ENCODE measurements at regions not wholly inside any gene's neighbourhood (a gene's known extent, or its start where the extent isn't known, plus 50 kb on each side); places are given as distances from the start of the nearest gene placed in this dataset.
A peak's percentile ranks its signal among the peaks of the same experiment; 100 is the strongest.

DNA sequence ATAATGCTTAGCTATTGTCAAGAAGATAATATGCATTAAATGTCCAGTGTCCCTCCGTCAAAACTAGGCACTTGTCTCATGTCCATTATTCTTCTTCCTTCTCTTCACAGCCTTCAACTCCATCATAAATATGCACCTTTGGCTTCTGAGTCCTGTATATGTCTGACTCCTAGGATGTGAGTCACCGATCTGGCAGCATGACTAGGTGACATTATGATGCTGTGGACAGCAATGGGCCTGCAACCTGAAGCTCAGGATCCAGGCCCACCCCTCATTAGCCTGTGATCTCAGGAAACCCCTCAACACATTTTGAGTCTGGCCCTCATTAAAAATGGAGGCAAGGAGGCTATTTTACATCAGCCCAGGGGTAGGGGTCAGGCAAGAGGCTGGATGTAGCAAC lies 362.5 kb upstream of the ZMIZ1 start:
- TF ChIP-seq CREB1 (IDR thresholded peaks at IDR 0.05; ENCODE audit: low read depth) (no peak), TEAD4 (IDR thresholded peaks at IDR 0.05) (no peak), EGR1 (IDR thresholded peaks at IDR 0.05) (no peak), ZBTB7A (IDR thresholded peaks at IDR 0.05; ENCODE audit: low read depth) (no peak), EP300 (IDR thresholded peaks at IDR 0.05; ENCODE audit: borderline replicate concordance) (no peak), RAD21 (IDR thresholded peaks at IDR 0.05; ENCODE audit: low read depth) (no peak), TAF1 (IDR thresholded peaks at IDR 0.05; ENCODE audit: low read depth) (no peak), CEBPB (IDR thresholded peaks at IDR 0.05) (no peak), NFIC (IDR thresholded peaks at IDR 0.05) (no peak), YY1 (IDR thresholded peaks at IDR 0.05; ENCODE audit: low read depth) (no peak)
- TF ChIP-seq, protein P1, sequence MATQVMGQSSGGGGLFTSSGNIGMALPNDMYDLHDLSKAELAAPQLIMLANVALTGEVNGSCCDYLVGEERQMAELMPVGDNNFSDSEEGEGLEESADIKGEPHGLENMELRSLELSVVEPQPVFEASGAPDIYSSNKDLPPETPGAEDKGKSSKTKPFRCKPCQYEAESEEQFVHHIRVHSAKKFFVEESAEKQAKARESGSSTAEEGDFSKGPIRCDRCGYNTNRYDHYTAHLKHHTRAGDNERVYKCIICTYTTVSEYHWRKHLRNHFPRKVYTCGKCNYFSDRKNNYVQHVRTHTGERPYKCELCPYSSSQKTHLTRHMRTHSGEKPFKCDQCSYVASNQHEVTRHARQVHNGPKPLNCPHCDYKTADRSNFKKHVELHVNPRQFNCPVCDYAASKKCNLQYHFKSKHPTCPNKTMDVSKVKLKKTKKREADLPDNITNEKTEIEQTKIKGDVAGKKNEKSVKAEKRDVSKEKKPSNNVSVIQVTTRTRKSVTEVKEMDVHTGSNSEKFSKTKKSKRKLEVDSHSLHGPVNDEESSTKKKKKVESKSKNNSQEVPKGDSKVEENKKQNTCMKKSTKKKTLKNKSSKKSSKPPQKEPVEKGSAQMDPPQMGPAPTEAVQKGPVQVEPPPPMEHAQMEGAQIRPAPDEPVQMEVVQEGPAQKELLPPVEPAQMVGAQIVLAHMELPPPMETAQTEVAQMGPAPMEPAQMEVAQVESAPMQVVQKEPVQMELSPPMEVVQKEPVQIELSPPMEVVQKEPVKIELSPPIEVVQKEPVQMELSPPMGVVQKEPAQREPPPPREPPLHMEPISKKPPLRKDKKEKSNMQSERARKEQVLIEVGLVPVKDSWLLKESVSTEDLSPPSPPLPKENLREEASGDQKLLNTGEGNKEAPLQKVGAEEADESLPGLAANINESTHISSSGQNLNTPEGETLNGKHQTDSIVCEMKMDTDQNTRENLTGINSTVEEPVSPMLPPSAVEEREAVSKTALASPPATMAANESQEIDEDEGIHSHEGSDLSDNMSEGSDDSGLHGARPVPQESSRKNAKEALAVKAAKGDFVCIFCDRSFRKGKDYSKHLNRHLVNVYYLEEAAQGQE (IDR thresholded peaks at IDR 0.05; ENCODE audit: low read depth), result no peak
- TF ChIP-seq, protein P2, sequence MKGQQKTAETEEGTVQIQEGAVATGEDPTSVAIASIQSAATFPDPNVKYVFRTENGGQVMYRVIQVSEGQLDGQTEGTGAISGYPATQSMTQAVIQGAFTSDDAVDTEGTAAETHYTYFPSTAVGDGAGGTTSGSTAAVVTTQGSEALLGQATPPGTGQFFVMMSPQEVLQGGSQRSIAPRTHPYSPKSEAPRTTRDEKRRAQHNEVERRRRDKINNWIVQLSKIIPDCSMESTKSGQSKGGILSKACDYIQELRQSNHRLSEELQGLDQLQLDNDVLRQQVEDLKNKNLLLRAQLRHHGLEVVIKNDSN (IDR thresholded peaks at IDR 0.05), result no peak
- TF ChIP-seq, protein P3, sequence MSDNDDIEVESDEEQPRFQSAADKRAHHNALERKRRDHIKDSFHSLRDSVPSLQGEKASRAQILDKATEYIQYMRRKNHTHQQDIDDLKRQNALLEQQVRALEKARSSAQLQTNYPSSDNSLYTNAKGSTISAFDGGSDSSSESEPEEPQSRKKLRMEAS (IDR thresholded peaks at IDR 0.05), result no peak

DNA sequence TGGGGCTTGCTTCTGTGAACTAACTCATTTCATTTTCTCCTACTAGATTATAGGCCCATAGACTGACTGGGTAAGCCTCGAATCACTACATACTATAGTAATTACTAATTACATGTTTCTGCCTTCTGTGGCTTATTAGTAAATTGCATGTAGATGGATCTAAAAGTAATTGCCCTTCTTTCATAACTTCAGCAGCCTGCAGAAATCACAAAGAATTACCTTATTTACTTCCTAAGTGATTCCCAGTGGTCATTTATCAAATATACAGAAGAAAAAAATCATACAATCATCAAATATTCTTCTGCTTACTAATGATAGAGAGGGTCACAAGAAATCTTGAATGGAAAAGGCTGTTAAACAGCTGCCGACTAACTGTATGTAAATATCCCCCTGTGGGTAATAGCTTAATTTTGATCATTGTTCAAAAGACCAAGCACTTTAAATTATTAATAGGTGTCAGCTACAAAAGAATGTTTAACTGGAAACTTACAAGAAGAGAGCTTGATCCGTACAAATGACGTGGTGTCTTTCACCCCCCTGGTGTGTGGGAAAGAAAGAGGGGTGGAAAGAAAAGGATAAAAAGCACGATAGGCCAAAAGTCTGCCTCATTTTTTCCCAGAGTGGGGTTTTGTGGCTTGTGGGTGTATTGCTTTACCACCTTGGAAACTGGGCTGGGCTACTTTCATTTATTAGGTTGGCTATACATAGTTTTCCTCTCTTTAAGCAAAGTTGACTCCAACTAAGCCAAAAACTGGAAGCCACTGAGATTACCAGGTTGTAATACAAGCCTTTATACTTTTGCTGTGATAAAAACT lies 361.8 kb upstream of the ZMIZ1 start:
- TF ChIP-seq, protein P1 (IDR thresholded peaks at IDR 0.05; ENCODE audit: low read depth), result no peak
- no peak for TF ChIP-seq FOXM1 (IDR thresholded peaks at IDR 0.05; ENCODE audit: borderline replicate concordance, low read depth)
- TF ChIP-seq EP300 (IDR thresholded peaks at IDR 0.05; ENCODE audit: borderline replicate concordance), result no peak
- no peak for TF ChIP-seq TEAD4 (IDR thresholded peaks at IDR 0.05)
- TF ChIP-seq CEBPB (IDR thresholded peaks at IDR 0.05), result no peak

DNA sequence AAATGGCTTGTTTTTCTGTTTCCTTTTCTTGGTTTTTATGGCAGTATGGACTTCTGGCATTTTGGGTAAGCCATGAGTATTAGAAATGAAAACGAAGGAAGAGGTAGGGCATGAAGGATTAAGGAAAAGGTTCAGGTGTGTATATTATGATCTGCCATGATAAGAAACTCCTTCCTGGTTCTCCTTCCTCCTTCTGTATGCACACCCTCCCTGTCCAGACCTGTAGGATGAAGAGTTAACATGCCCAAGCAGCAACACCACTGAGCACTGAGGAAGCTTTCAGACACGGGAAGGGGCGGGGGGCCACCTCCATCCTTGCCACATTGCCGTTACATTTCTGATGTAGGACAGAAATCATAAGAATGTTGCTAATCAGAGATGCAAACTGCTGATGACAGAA lies 361.0 kb upstream of the ZMIZ1 start:
- TF ChIP-seq EP300 (IDR thresholded peaks at IDR 0.05; ENCODE audit: borderline replicate concordance), result no peak
- no peak for TF ChIP-seq EGR1 (IDR thresholded peaks at IDR 0.05)
- TF ChIP-seq, protein P2 (IDR thresholded peaks at IDR 0.05), result no peak
- no peak for TF ChIP-seq RAD21 (IDR thresholded peaks at IDR 0.05; ENCODE audit: low read depth)
- no peak for TF ChIP-seq TEAD4 (IDR thresholded peaks at IDR 0.05)
- TF ChIP-seq TAF1 (IDR thresholded peaks at IDR 0.05; ENCODE audit: low read depth), result no peak
- TF ChIP-seq CEBPB (IDR thresholded peaks at IDR 0.05), result no peak
- no peak for TF ChIP-seq YY1 (IDR thresholded peaks at IDR 0.05; ENCODE audit: low read depth)
- TF ChIP-seq NFIC (IDR thresholded peaks at IDR 0.05), result no peak
- TF ChIP-seq FOXM1 (IDR thresholded peaks at IDR 0.05; ENCODE audit: borderline replicate concordance, low read depth), result no peak
- no peak for TF ChIP-seq CREB1 (IDR thresholded peaks at IDR 0.05; ENCODE audit: low read depth)

DNA sequence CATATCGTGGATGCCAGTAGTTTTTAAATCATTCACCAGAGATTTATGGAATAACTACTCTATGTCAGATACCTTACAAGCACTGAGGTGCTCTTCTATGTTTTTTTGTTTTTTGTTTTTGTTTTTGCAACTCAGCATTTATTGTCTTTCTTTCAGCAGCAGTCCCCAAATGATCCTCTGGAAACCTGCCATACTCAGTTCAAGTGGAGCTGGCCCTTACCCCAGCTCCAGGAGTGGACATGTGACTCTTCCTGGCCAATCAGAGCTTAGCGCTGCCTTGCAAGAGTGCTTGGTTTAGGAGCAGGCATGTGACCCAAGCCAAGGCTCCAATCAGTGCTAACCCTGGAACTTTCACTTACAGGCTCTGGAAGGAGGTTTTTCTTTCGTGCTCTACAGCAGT lies 356.6 kb upstream of the ZMIZ1 start:
- TF ChIP-seq FOXM1 (IDR thresholded peaks at IDR 0.05; ENCODE audit: borderline replicate concordance, low read depth), result no peak
- TF ChIP-seq, protein P3 (IDR thresholded peaks at IDR 0.05), result no peak
- TF ChIP-seq, protein P1 (IDR thresholded peaks at IDR 0.05; ENCODE audit: low read depth), result no peak
- TF ChIP-seq CREB1 (IDR thresholded peaks at IDR 0.05; ENCODE audit: low read depth), result no peak
- TF ChIP-seq YY1 (IDR thresholded peaks at IDR 0.05; ENCODE audit: low read depth), result no peak
- TF ChIP-seq, protein P2 (IDR thresholded peaks at IDR 0.05), result peak; percentile 87
- TF ChIP-seq NFIC (IDR thresholded peaks at IDR 0.05), result no peak
- TF ChIP-seq RAD21 (IDR thresholded peaks at IDR 0.05; ENCODE audit: low read depth), result no peak
- TF ChIP-seq TAF1 (IDR thresholded peaks at IDR 0.05; ENCODE audit: low read depth), result no peak

All from Ishikawa (cell line).